ENCODE measurements at regions not wholly inside any gene's neighbourhood (a gene's known extent, or its start where the extent isn't known, plus 50 kb on each side); places are given as distances from the start of the nearest gene placed in this dataset.

DNA sequence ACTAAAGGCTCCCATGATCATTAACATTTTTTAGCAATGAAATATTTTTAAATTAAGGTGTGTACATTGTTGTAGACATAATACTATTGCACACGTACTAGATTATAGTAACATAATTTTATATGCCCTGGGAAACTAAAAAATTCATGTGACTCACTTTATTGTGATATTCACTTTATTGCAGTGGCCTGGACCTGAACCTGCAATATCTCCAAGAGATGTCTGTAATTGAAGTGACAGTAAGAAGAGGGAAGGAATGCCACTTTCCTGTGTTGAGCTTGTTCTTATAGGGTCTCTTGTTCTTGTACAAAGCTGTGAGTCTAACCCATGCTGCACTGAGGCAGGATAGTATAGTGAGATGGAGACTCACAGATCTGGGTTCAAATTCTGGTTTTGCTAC lies 66.9 kb upstream of the USP24 start:
- no peak for TF ChIP-seq EZH2 (IDR thresholded peaks at IDR 0.05; ENCODE audit: borderline replicate concordance, low read length)
- TF ChIP-seq, protein P1, sequence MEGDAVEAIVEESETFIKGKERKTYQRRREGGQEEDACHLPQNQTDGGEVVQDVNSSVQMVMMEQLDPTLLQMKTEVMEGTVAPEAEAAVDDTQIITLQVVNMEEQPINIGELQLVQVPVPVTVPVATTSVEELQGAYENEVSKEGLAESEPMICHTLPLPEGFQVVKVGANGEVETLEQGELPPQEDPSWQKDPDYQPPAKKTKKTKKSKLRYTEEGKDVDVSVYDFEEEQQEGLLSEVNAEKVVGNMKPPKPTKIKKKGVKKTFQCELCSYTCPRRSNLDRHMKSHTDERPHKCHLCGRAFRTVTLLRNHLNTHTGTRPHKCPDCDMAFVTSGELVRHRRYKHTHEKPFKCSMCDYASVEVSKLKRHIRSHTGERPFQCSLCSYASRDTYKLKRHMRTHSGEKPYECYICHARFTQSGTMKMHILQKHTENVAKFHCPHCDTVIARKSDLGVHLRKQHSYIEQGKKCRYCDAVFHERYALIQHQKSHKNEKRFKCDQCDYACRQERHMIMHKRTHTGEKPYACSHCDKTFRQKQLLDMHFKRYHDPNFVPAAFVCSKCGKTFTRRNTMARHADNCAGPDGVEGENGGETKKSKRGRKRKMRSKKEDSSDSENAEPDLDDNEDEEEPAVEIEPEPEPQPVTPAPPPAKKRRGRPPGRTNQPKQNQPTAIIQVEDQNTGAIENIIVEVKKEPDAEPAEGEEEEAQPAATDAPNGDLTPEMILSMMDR (IDR thresholded peaks at IDR 0.05; ENCODE audit: low read length), result no peak
- Histone ChIP-seq H3F3A (ENCODE audit: insufficient read depth, low read length) (no peaks in the 10 kb centered on the region), H3K4me2 (ENCODE audit: low read length) (no peak overlapping the region)

DNA sequence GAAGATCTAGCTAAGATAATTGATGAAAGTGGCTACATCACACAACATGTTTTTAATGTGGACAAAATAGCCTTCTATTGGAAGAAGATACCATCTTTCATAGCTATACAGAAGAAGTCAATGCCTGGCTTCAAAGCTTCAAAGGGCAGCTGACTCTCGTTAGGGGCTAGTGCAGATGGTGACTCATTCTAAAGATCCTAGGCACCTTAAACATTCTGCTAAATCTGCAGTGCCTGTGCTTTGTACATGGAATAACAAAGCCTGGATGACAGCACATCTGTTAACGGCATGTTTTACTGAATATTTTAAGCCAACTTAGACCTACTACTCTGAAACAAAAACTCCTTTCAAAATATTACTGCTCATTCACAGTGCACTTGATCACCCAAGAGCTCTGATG lies 65.6 kb upstream of the USP24 start:
- Histone ChIP-seq H2AFZ (ENCODE audit: low read length) (no peak overlapping the region), H3K27me3 (ENCODE audit: insufficient read depth, low read length) (no peaks in the 10 kb centered on the region), H3K9ac (ENCODE audit: low read length) (no peak overlapping the region), H3K9me3 (ENCODE audit: low read length) (no peaks in the 10 kb centered on the region), H3K4me1 (ENCODE audit: insufficient read depth, low read length, severe bottlenecking) (peaks cover 9% of the 10 kb centered on the region), H3K4me2 (ENCODE audit: low read length) (no peak overlapping the region), H3F3A (ENCODE audit: insufficient read depth, low read length) (no peaks in the 10 kb centered on the region), H3K36me3 (ENCODE audit: insufficient read depth, low read length) (no peaks in the 10 kb centered on the region), H4K20me1 (ENCODE audit: insufficient read depth, low read length) (no peaks in the 10 kb centered on the region), H3K27ac (ENCODE audit: low read depth, low read length, poor library complexity, severe bottlenecking) (no peak overlapping the region), H3K9me2 (ENCODE audit: low read depth, low read length) (no peaks in the 10 kb centered on the region), H3K79me2 (ENCODE audit: insufficient read depth, low read length) (no peaks in the 10 kb centered on the region), H3K4me3 (ENCODE audit: low read depth, low read length, poor library complexity, severe bottlenecking) (no peak overlapping the region)
- TF ChIP-seq, protein P1 (IDR thresholded peaks at IDR 0.05; ENCODE audit: low read length), result no peak
- no peak for TF ChIP-seq EZH2 (IDR thresholded peaks at IDR 0.05; ENCODE audit: borderline replicate concordance, low read length)

More for the DNA sequence above, 66.9 kb upstream of the USP24 start:
- Histone ChIP-seq H3K9ac (ENCODE audit: low read length) (no peak overlapping the region), H4K20me1 (ENCODE audit: insufficient read depth, low read length) (no peaks in the 10 kb centered on the region), H2AFZ (ENCODE audit: low read length) (no peak overlapping the region), H3K36me3 (ENCODE audit: insufficient read depth, low read length) (no peaks in the 10 kb centered on the region), H3K9me3 (ENCODE audit: low read length) (no peaks in the 10 kb centered on the region), H3K4me1 (ENCODE audit: insufficient read depth, low read length, severe bottlenecking) (peaks cover 7% of the 10 kb centered on the region), H3K27me3 (ENCODE audit: insufficient read depth, low read length) (no peaks in the 10 kb centered on the region; the same call in 1 of the 2 replicates), H3K79me2 (ENCODE audit: insufficient read depth, low read length) (no peaks in the 10 kb centered on the region), H3K27ac (ENCODE audit: low read depth, low read length, poor library complexity, severe bottlenecking) (no peak overlapping the region), H3K9me2 (ENCODE audit: low read depth, low read length) (no peaks in the 10 kb centered on the region), H3K4me3 (ENCODE audit: low read depth, low read length, poor library complexity, severe bottlenecking) (no peak overlapping the region)

DNA sequence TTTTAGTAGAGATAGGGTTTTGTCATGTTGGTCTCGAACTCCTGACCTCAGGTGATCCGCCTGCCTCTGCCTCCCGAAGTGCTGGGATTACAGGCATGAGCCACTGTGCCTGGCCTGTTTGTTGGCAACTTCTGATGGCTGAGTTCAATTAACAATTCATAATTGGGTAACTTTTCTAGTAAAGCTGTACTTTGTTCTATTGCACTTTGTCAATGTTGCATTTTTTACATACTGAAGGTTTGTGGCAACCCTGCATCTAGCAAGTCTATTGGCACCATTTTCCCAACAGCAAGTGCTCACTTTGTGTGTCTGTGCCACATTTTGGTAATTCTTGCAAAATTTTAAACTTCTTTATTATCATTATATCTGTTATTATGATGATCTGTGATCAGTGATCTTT lies 64.5 kb upstream of the USP24 start:
- Histone ChIP-seq H3K79me2 (ENCODE audit: insufficient read depth, low read length) (no peaks in the 10 kb centered on the region), H4K20me1 (ENCODE audit: insufficient read depth, low read length) (no peaks in the 10 kb centered on the region), H3K4me2 (ENCODE audit: low read length) (no peak overlapping the region), H3K9me3 (ENCODE audit: low read length) (no peaks in the 10 kb centered on the region), H3K36me3 (ENCODE audit: insufficient read depth, low read length) (no peaks in the 10 kb centered on the region), H3K4me3 (ENCODE audit: low read depth, low read length, poor library complexity, severe bottlenecking) (no peak overlapping the region), H3K27ac (ENCODE audit: low read depth, low read length, poor library complexity, severe bottlenecking) (no peak overlapping the region), H3K9me2 (ENCODE audit: low read depth, low read length) (no peaks in the 10 kb centered on the region), H3K27me3 (ENCODE audit: insufficient read depth, low read length) (no peaks in the 10 kb centered on the region), H3F3A (ENCODE audit: insufficient read depth, low read length) (no peaks in the 10 kb centered on the region), H2AFZ (ENCODE audit: low read length) (no peak overlapping the region), H3K9ac (ENCODE audit: low read length) (no peak overlapping the region), H3K4me1 (ENCODE audit: insufficient read depth, low read length, severe bottlenecking) (peaks cover 9% of the 10 kb centered on the region)
- TF ChIP-seq, protein P1 (IDR thresholded peaks at IDR 0.05; ENCODE audit: low read length), result no peak
- no peak for TF ChIP-seq EZH2 (IDR thresholded peaks at IDR 0.05; ENCODE audit: borderline replicate concordance, low read length)
